ENCODE measurements at regions not wholly inside any gene's neighbourhood (a gene's known extent, or its start where the extent isn't known, plus 50 kb on each side); places are given as distances from the start of the nearest gene placed in this dataset.

- Histone ChIP-seq H3K27ac (ENCODE audit: insufficient read depth in 1 of 2, low read depth in 1 of 2, low read length in 2 of 2, poor library complexity in 1 of 2, severe bottlenecking in 2 of 2) (no peak overlapping the region), H3K4me3 (ENCODE audit: control insufficient read depth in 1 of 7, extremely low read depth in 1 of 7, insufficient read depth in 4 of 7, low read depth in 2 of 7, low read length in 6 of 7) (no peak overlapping the region), H3K9me3 (ENCODE audit: control extremely low read depth in 1 of 5, control insufficient read depth in 4 of 5, insufficient read depth in 2 of 5, low read depth in 1 of 5, low read length in 4 of 5) (peaks cover 0 to 12% (median 2%) of the 10 kb centered on the region in 5 experiments), H3K4me1 (ENCODE audit: control extremely low read depth in 1 of 4, control insufficient read depth in 4 of 4, insufficient read depth in 4 of 4, low read length in 3 of 4) (peaks cover 0 to 2% (median 1%) of the 10 kb centered on the region in 4 experiments), H3K27me3 (replicated peaks in 2 of 5; ENCODE audit: control insufficient read depth in 4 of 5, insufficient read depth in 5 of 5, low read length in 4 of 5) (no peaks in the 10 kb centered on the region), H3K36me3 (ENCODE audit: control insufficient read depth in 4 of 4, insufficient read depth in 4 of 4, low read length in 3 of 4) (no peaks in the 10 kb centered on the region)
- 100% methylated on average over 1 of the region's 3 CpGs for WGBS (ENCODE audit: insufficient coverage)
- POLR2A ChIA-PET: no interaction called here
- DNase-seq: no peak
- CTCF ChIA-PET: interaction anchor here (0.5 kb wide), 1 partner anchor 499 kb away, joined by 3 read pairs; no protein-coding TSS in a partner anchor
Observed at GRCh38 chr3:105988540-105989212, 119.9 kb upstream of the CBLB start.

- no peak overlapping the region for H3K27ac ChIP-seq (ENCODE audit: insufficient read depth in 1 of 2, low read depth in 1 of 2, low read length in 2 of 2, poor library complexity in 1 of 2, severe bottlenecking in 2 of 2)
Observed at GRCh38 chr3:105996781-105997180, 128.0 kb upstream of the CBLB start.

GRCh38 chr3:105997466-105997799, 128.6 kb upstream of the CBLB start:
- peaks cover 0 to 19% (median 5%) of the 10 kb centered on the region in 5 experiments for H3K9me3 ChIP-seq (ENCODE audit: control extremely low read depth in 1 of 5, control insufficient read depth in 4 of 5, insufficient read depth in 2 of 5, low read depth in 1 of 5, low read length in 4 of 5)
- peaks cover 0 to 10% (median 0%) of the 10 kb centered on the region in 4 experiments for H3K4me1 ChIP-seq (ENCODE audit: control extremely low read depth in 1 of 4, control insufficient read depth in 4 of 4, insufficient read depth in 4 of 4, low read length in 3 of 4)
- DNase-seq: no peak
- H3K27me3 ChIP-seq (replicated peaks in 2 of 5; ENCODE audit: control insufficient read depth in 4 of 5, insufficient read depth in 5 of 5, low read length in 4 of 5): no peaks in the 10 kb centered on the region
- 100% methylated on average over 1 of the region's 1 CpG for WGBS (ENCODE audit: insufficient coverage)
- POLR2A ChIA-PET: no interaction called here
- H3K36me3 ChIP-seq (ENCODE audit: control insufficient read depth in 4 of 4, insufficient read depth in 4 of 4, low read length in 3 of 4): no peaks in the 10 kb centered on the region
- CTCF ChIA-PET: no interaction called here
- no peak overlapping the region for H3K4me3 ChIP-seq (ENCODE audit: control insufficient read depth in 1 of 7, extremely low read depth in 1 of 7, insufficient read depth in 4 of 7, low read depth in 2 of 7, low read length in 6 of 7)
- H3K27ac ChIP-seq (ENCODE audit: insufficient read depth in 1 of 2, low read depth in 1 of 2, low read length in 2 of 2, poor library complexity in 1 of 2, severe bottlenecking in 2 of 2): no peak overlapping the region

More at GRCh38 chr3:105996781-105997180, 128.0 kb upstream of the CBLB start:
- Histone ChIP-seq H3K4me1 (ENCODE audit: control extremely low read depth in 1 of 4, control insufficient read depth in 4 of 4, insufficient read depth in 4 of 4, low read length in 3 of 4) (peaks cover 0 to 10% (median 0%) of the 10 kb centered on the region in 4 experiments), H3K36me3 (ENCODE audit: control insufficient read depth in 4 of 4, insufficient read depth in 4 of 4, low read length in 3 of 4) (no peaks in the 10 kb centered on the region), H3K27me3 (replicated peaks in 2 of 5; ENCODE audit: control insufficient read depth in 4 of 5, insufficient read depth in 5 of 5, low read length in 4 of 5) (no peaks in the 10 kb centered on the region), H3K4me3 (ENCODE audit: control insufficient read depth in 1 of 7, extremely low read depth in 1 of 7, insufficient read depth in 4 of 7, low read depth in 2 of 7, low read length in 6 of 7) (no peak overlapping the region), H3K9me3 (ENCODE audit: control extremely low read depth in 1 of 5, control insufficient read depth in 4 of 5, insufficient read depth in 2 of 5, low read depth in 1 of 5, low read length in 4 of 5) (peaks cover 0 to 20% (median 5%) of the 10 kb centered on the region in 5 experiments)
- DNase-seq: no peak
- ChIA-PET CTCF (no interaction called here), POLR2A (no interaction called here)
- 90% methylated on average over 4 of the region's 4 CpGs for WGBS (ENCODE audit: insufficient coverage)

GRCh38 chr3:105997800-105998526, 129.2 kb upstream of the CBLB start:
- CTCF ChIA-PET: no interaction called here
- WGBS (ENCODE audit: insufficient coverage): 93% methylated on average over 3 of the region's 3 CpGs
- POLR2A ChIA-PET: no interaction called here

GRCh38 chr3:105999856-106000255, 131.0 kb upstream of the CBLB start:
- DNase-seq: peak; percentile 14 to 65 (median 30)
- CTCF ChIA-PET: no interaction called here
- POLR2A ChIA-PET: no interaction called here

More at GRCh38 chr3:105997800-105998526, 129.2 kb upstream of the CBLB start:
- DNase-seq: peak in 1 of 3 donors; percentile 40
- Histone ChIP-seq H3K36me3 (ENCODE audit: control insufficient read depth in 4 of 4, insufficient read depth in 4 of 4, low read length in 3 of 4) (no peaks in the 10 kb centered on the region), H3K27me3 (replicated peaks in 2 of 5; ENCODE audit: control insufficient read depth in 4 of 5, insufficient read depth in 5 of 5, low read length in 4 of 5) (no peaks in the 10 kb centered on the region), H3K27ac (ENCODE audit: insufficient read depth in 1 of 2, low read depth in 1 of 2, low read length in 2 of 2, poor library complexity in 1 of 2, severe bottlenecking in 2 of 2) (no peak overlapping the region), H3K4me1 (ENCODE audit: control extremely low read depth in 1 of 4, control insufficient read depth in 4 of 4, insufficient read depth in 4 of 4, low read length in 3 of 4) (peaks cover 0 to 10% (median 0%) of the 10 kb centered on the region in 4 experiments), H3K9me3 (ENCODE audit: control extremely low read depth in 1 of 5, control insufficient read depth in 4 of 5, insufficient read depth in 2 of 5, low read depth in 1 of 5, low read length in 4 of 5) (peaks cover 0 to 16% (median 5%) of the 10 kb centered on the region in 5 experiments), H3K4me3 (ENCODE audit: control insufficient read depth in 1 of 7, extremely low read depth in 1 of 7, insufficient read depth in 4 of 7, low read depth in 2 of 7, low read length in 6 of 7) (no peak overlapping the region)

GRCh38 chr3:106001923-106002322, 133.1 kb upstream of the CBLB start:
- Histone ChIP-seq H3K4me3 (ENCODE audit: control insufficient read depth in 1 of 7, extremely low read depth in 1 of 7, insufficient read depth in 4 of 7, low read depth in 2 of 7, low read length in 6 of 7) (no peak overlapping the region), H3K27me3 (replicated peaks in 2 of 5; ENCODE audit: control insufficient read depth in 4 of 5, insufficient read depth in 5 of 5, low read length in 4 of 5) (no peaks in the 10 kb centered on the region), H3K27ac (ENCODE audit: insufficient read depth in 1 of 2, low read depth in 1 of 2, low read length in 2 of 2, poor library complexity in 1 of 2, severe bottlenecking in 2 of 2) (no peak overlapping the region), H3K36me3 (ENCODE audit: control insufficient read depth in 4 of 4, insufficient read depth in 4 of 4, low read length in 3 of 4) (no peaks in the 10 kb centered on the region), H3K4me1 (ENCODE audit: control extremely low read depth in 1 of 4, control insufficient read depth in 4 of 4, insufficient read depth in 4 of 4, low read length in 3 of 4) (peaks cover 0 to 10% (median 0%) of the 10 kb centered on the region in 4 experiments), H3K9me3 (ENCODE audit: control extremely low read depth in 1 of 5, control insufficient read depth in 4 of 5, insufficient read depth in 2 of 5, low read depth in 1 of 5, low read length in 4 of 5) (peaks cover 0 to 11% (median 5%) of the 10 kb centered on the region in 5 experiments)
- POLR2A ChIA-PET: no interaction called here
- 100% methylated on average over 3 of the region's 4 CpGs for WGBS (ENCODE audit: insufficient coverage)
- CTCF ChIA-PET: no interaction called here
- no peak for DNase-seq

More at GRCh38 chr3:105999856-106000255, 131.0 kb upstream of the CBLB start:
- Histone ChIP-seq H3K27me3 (replicated peaks in 2 of 5; ENCODE audit: control insufficient read depth in 4 of 5, insufficient read depth in 5 of 5, low read length in 4 of 5) (no peaks in the 10 kb centered on the region), H3K4me1 (ENCODE audit: control extremely low read depth in 1 of 4, control insufficient read depth in 4 of 4, insufficient read depth in 4 of 4, low read length in 3 of 4) (peaks cover 0 to 10% (median 0%) of the 10 kb centered on the region in 4 experiments), H3K36me3 (ENCODE audit: control insufficient read depth in 4 of 4, insufficient read depth in 4 of 4, low read length in 3 of 4) (no peaks in the 10 kb centered on the region), H3K9me3 (ENCODE audit: control extremely low read depth in 1 of 5, control insufficient read depth in 4 of 5, insufficient read depth in 2 of 5, low read depth in 1 of 5, low read length in 4 of 5) (peaks cover 0 to 13% (median 5%) of the 10 kb centered on the region in 5 experiments), H3K4me3 (ENCODE audit: control insufficient read depth in 1 of 7, extremely low read depth in 1 of 7, insufficient read depth in 4 of 7, low read depth in 2 of 7, low read length in 6 of 7) (no peak overlapping the region), H3K27ac (ENCODE audit: insufficient read depth in 1 of 2, low read depth in 1 of 2, low read length in 2 of 2, poor library complexity in 1 of 2, severe bottlenecking in 2 of 2) (no peak overlapping the region)

- WGBS (ENCODE audit: insufficient coverage): 82% methylated on average over 2 of the region's 5 CpGs
- no peak overlapping the region for H3K27ac ChIP-seq (ENCODE audit: insufficient read depth in 1 of 2, low read depth in 1 of 2, low read length in 2 of 2, poor library complexity in 1 of 2, severe bottlenecking in 2 of 2)
- H3K36me3 ChIP-seq (ENCODE audit: control insufficient read depth in 4 of 4, insufficient read depth in 4 of 4, low read length in 3 of 4): no peaks in the 10 kb centered on the region
- CTCF ChIA-PET: no interaction called here
- H3K9me3 ChIP-seq (ENCODE audit: control extremely low read depth in 1 of 5, control insufficient read depth in 4 of 5, insufficient read depth in 2 of 5, low read depth in 1 of 5, low read length in 4 of 5): peaks cover 0 to 3% (median 0%) of the 10 kb centered on the region in 5 experiments
- no peak overlapping the region for H3K4me3 ChIP-seq (ENCODE audit: control insufficient read depth in 1 of 7, extremely low read depth in 1 of 7, insufficient read depth in 4 of 7, low read depth in 2 of 7, low read length in 6 of 7)
- no peaks in the 10 kb centered on the region for H3K27me3 ChIP-seq (replicated peaks in 2 of 5; ENCODE audit: control insufficient read depth in 4 of 5, insufficient read depth in 5 of 5, low read length in 4 of 5)
- POLR2A ChIA-PET: no interaction called here
- no peaks in the 10 kb centered on the region for H3K4me1 ChIP-seq (ENCODE audit: control extremely low read depth in 1 of 4, control insufficient read depth in 4 of 4, insufficient read depth in 4 of 4, low read length in 3 of 4)
- peak; percentile 33 to 85 (median 64) for DNase-seq
Observed at GRCh38 chr3:106004137-106004681, 135.4 kb upstream of the CBLB start.

Data from common myeloid progenitor, CD34-positive (primary cell).